ENCODE measurements at regions not wholly inside any gene's neighbourhood (a gene's known extent, or its start where the extent isn't known, plus 50 kb on each side); places are given as distances from the start of the nearest gene placed in this dataset.
"Not testable (repeated sequence)": the region's sequence is repeated elsewhere in the genome, so short reads cannot be mapped to it uniquely, and the experiment has no call there.

GRCh38 chr4:86452924-86453531 lies 93.2 kb upstream of the MAPK10 start:
- ATAC-seq (peak; percentile 29), DNase-seq (peak in 2 of 4 donors; percentile 51 to 61)
- no peak for TF ChIP-seq CTCF (IDR thresholded peaks at IDR 0.05)
- intact Hi-C loops (cut with DNase I): no loop called here
- Histone ChIP-seq H3K4me1 (no peaks in the 10 kb centered on the region), H3K27me3 (no peaks in the 10 kb centered on the region), H3K36me3 (no peaks in the 10 kb centered on the region), H3K4me3 (no peak overlapping the region), H3K27ac (peak overlapping the region in 1 of 2 donors; percentile 29), H3K9me3 (peaks cover 0 to 3% of the 10 kb centered on the region in 2 donors)

- H3K4me3 ChIP-seq; DNase-seq; H3K9me3 ChIP-seq; ATAC-seq; H3K4me1 ChIP-seq; H3K27ac ChIP-seq; intact Hi-C loops (cut with DNase I); H3K27me3 ChIP-seq; H3K36me3 ChIP-seq: not testable (repeated sequence)
Observed at GRCh38 chr4:86453611-86454072, 93.8 kb upstream of the MAPK10 start.

DNA sequence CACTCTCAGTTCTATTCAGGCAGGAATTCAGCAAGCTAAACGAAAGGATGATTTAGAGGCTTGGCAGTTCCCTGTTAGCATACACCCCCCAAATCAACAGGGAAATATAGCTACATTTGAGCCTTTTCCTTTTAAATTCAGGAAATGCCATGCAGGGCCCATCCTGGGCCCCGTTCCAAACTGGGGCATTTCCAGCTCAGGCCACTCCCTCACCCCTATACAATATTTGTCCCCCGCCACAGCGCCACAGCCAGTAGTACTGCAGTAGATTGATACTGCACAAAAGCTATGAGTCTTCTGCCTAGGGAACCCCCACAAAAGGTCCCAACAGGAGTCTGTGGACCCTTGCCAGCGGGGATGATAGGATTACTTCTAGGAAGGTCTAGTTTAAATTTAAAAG lies 102.0 kb upstream of the MAPK10 start:
- no peaks in the 10 kb centered on the region for H3K4me1 ChIP-seq
- H3K4me3 ChIP-seq: no peak overlapping the region
- no peak overlapping the region for H3K27ac ChIP-seq
- H3K9me3 ChIP-seq: peaks cover 0 to 9% of the 10 kb centered on the region in 2 donors
- intact Hi-C loops (cut with DNase I): no loop called here
- DNase-seq (no peak), ATAC-seq (no peak)
- H3K36me3 ChIP-seq: no peaks in the 10 kb centered on the region
- no peak for TF ChIP-seq CTCF (IDR thresholded peaks at IDR 0.05)
- no peaks in the 10 kb centered on the region for H3K27me3 ChIP-seq

- no peak for ATAC-seq
- DNase-seq: no peak
- no peaks in the 10 kb centered on the region for H3K36me3 ChIP-seq
- intact Hi-C loops (cut with DNase I): no loop called here
- H3K27ac ChIP-seq: no peak overlapping the region
- no peaks in the 10 kb centered on the region for H3K4me1 ChIP-seq
- H3K4me3 ChIP-seq: no peak overlapping the region
- no peaks in the 10 kb centered on the region for H3K27me3 ChIP-seq
- no peak for TF ChIP-seq CTCF (IDR thresholded peaks at IDR 0.05)
- H3K9me3 ChIP-seq: no peaks in the 10 kb centered on the region
Observed at GRCh38 chr4:86472377-86473019, 112.6 kb upstream of the MAPK10 start.

DNA sequence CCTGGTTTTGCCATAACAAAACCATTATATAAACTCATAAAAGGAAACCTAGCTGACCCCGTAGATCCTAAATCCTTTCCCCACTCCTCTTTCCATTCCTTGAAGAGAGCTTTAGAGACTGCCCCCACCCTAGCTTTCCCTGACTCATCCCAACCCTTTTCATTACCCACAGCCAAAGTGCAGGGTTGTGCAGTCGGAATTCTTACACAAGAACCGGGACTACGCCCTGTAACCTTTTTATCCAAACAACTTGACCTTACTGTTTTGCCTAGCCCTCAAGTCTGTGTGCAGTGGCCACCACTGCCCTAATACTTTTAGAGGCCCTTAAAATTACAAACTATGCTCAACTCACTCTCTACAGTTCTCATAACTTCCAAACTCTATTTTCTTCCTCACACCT lies 116.0 kb upstream of the PTPN13 start:
- DNase-seq; H3K36me3 ChIP-seq; H3K9me3 ChIP-seq; H3K27me3 ChIP-seq; H3K27ac ChIP-seq; intact Hi-C loops (cut with DNase I); H3K4me1 ChIP-seq; H3K4me3 ChIP-seq; ATAC-seq: not testable (repeated sequence)

- H3K9me3 ChIP-seq: no peaks in the 10 kb centered on the region
- DNase-seq: no peak
- no peaks in the 10 kb centered on the region for H3K36me3 ChIP-seq
- no peak for TF ChIP-seq CTCF (IDR thresholded peaks at IDR 0.05)
- ATAC-seq: peak; percentile 87
- H3K27me3 ChIP-seq: no peaks in the 10 kb centered on the region
- no peak overlapping the region for H3K4me3 ChIP-seq
- H3K27ac ChIP-seq: no peak overlapping the region
- intact Hi-C loops (cut with DNase I): no loop called here
- H3K4me1 ChIP-seq: no peaks in the 10 kb centered on the region
Observed at GRCh38 chr4:86481440-86481839, 112.7 kb upstream of the PTPN13 start.
